ENCODE measurements at regions not wholly inside any gene's neighbourhood (a gene's known extent, or its start where the extent isn't known, plus 50 kb on each side); places are given as distances from the start of the nearest gene placed in this dataset.

- Mint-ChIP-seq H3K27ac (no peak overlapping the region), H3K4me3 (no peak overlapping the region), H3K4me1 (no peaks in the 10 kb centered on the region), H3K9me3 (peaks cover 0 to 2% (median 0%) of the 10 kb centered on the region in 8 donors), H3K36me3 (no peaks in the 10 kb centered on the region), H3K27me3 (no peaks in the 10 kb centered on the region)
- ChIA-PET CTCF (ENCODE audit: partially characterized antibody) (no interaction called here), POLR2A (ENCODE audit: partially characterized antibody) (no interaction called here)
- Histone ChIP-seq H3K27ac (ENCODE audit: low read depth, low read length) (no peak overlapping the region), H3K36me3 (ENCODE audit: insufficient read depth, low read length) (no peaks in the 10 kb centered on the region), H3K27me3 (ENCODE audit: insufficient read depth, low read length) (no peaks in the 10 kb centered on the region), H3K9me3 (ENCODE audit: control insufficient read depth in 1 of 2, low read length in 2 of 2) (no peaks in the 10 kb centered on the region), H3K4me3 (ENCODE audit: low read length in 2 of 2) (no peak overlapping the region), H3K4me1 (ENCODE audit: insufficient read depth, low read length) (no peaks in the 10 kb centered on the region)
- intact Hi-C loops (cut with micrococcal nuclease) = no loop called here
- DNase-seq = no peak
These were observed 129.5 kb upstream of the MYO3A start for GRCh38 chr10:25804505-25804904.

GRCh38 chr10:25805986-25806385 is 128.0 kb upstream of the MYO3A start:
- ChIA-PET POLR2A (ENCODE audit: partially characterized antibody) (no interaction called here), CTCF (ENCODE audit: partially characterized antibody) (no interaction called here)
- Mint-ChIP-seq H3K27ac (no peak overlapping the region), H3K27me3 (peaks cover 0 to 2% of the 10 kb centered on the region in 2 donors), H3K9me3 (peaks cover 0 to 2% (median 0%) of the 10 kb centered on the region in 8 donors), H3K36me3 (no peaks in the 10 kb centered on the region), H3K4me1 (no peaks in the 10 kb centered on the region), H3K4me3 (no peak overlapping the region)
- Histone ChIP-seq H3K27me3 (ENCODE audit: insufficient read depth, low read length) (no peaks in the 10 kb centered on the region), H3K4me3 (ENCODE audit: low read length in 2 of 2) (no peak overlapping the region), H3K36me3 (ENCODE audit: insufficient read depth, low read length) (no peaks in the 10 kb centered on the region), H3K4me1 (ENCODE audit: insufficient read depth, low read length) (no peaks in the 10 kb centered on the region), H3K9me3 (ENCODE audit: control insufficient read depth in 1 of 2, low read length in 2 of 2) (no peaks in the 10 kb centered on the region), H3K27ac (ENCODE audit: low read depth, low read length) (no peak overlapping the region)
- intact Hi-C loops (cut with micrococcal nuclease) = no loop called here
- no peak for DNase-seq

GRCh38 chr10:25808372-25808771 is 125.7 kb upstream of the MYO3A start:
- H3K27ac Mint-ChIP-seq = no peak overlapping the region
- H3K4me1 Mint-ChIP-seq = no peaks in the 10 kb centered on the region
- H3K4me1 ChIP-seq (ENCODE audit: insufficient read depth, low read length) = no peaks in the 10 kb centered on the region
- H3K9me3 Mint-ChIP-seq = peaks cover 0 to 2% (median 0%) of the 10 kb centered on the region in 8 donors
- no peaks in the 10 kb centered on the region for H3K27me3 ChIP-seq (ENCODE audit: insufficient read depth, low read length)
- ChIA-PET POLR2A (ENCODE audit: partially characterized antibody) (no interaction called here), CTCF (ENCODE audit: partially characterized antibody) (no interaction called here)
- no peak for DNase-seq
- H3K4me3 ChIP-seq (ENCODE audit: low read length in 2 of 2) = no peak overlapping the region
- intact Hi-C loops (cut with micrococcal nuclease) = no loop called here
- no peak overlapping the region for H3K4me3 Mint-ChIP-seq
- no peaks in the 10 kb centered on the region for H3K9me3 ChIP-seq (ENCODE audit: control insufficient read depth in 1 of 2, low read length in 2 of 2)
- peaks cover 0 to 3% of the 10 kb centered on the region in 2 donors for H3K27me3 Mint-ChIP-seq
- no peaks in the 10 kb centered on the region for H3K36me3 ChIP-seq (ENCODE audit: insufficient read depth, low read length)
- no peaks in the 10 kb centered on the region for H3K36me3 Mint-ChIP-seq
- H3K27ac ChIP-seq (ENCODE audit: low read depth, low read length) = no peak overlapping the region

GRCh38 chr10:25811052-25811685 is 122.9 kb upstream of the MYO3A start:
- Mint-ChIP-seq H3K4me3 (no peak overlapping the region), H3K27ac (no peak overlapping the region), H3K27me3 (peaks cover 0 to 3% of the 10 kb centered on the region in 2 donors), H3K4me1 (no peaks in the 10 kb centered on the region), H3K36me3 (no peaks in the 10 kb centered on the region), H3K9me3 (peaks cover 0 to 6% (median 0%) of the 10 kb centered on the region in 8 donors)
- Histone ChIP-seq H3K4me1 (ENCODE audit: insufficient read depth, low read length) (no peaks in the 10 kb centered on the region), H3K36me3 (ENCODE audit: insufficient read depth, low read length) (no peaks in the 10 kb centered on the region), H3K27me3 (ENCODE audit: insufficient read depth, low read length) (no peaks in the 10 kb centered on the region), H3K9me3 (ENCODE audit: control insufficient read depth in 1 of 2, low read length in 2 of 2) (no peaks in the 10 kb centered on the region), H3K4me3 (ENCODE audit: low read length in 2 of 2) (no peak overlapping the region), H3K27ac (ENCODE audit: low read depth, low read length) (no peak overlapping the region)
- CTCF ChIA-PET (ENCODE audit: partially characterized antibody) = no interaction called here
- intact Hi-C loops (cut with micrococcal nuclease) = no loop called here
- POLR2A ChIA-PET (ENCODE audit: partially characterized antibody) = no interaction called here
- DNase-seq = no peak

GRCh38 chr10:25813511-25813910 is 120.5 kb upstream of the MYO3A start:
- CTCF ChIA-PET (ENCODE audit: partially characterized antibody) = interaction anchor here (1.3 kb wide), 1 partner anchor 12 kb away, joined by 3 read pairs; no protein-coding TSS in a partner anchor
- H3K9me3 Mint-ChIP-seq = peaks cover 0 to 4% (median 0%) of the 10 kb centered on the region in 8 donors
- H3K27me3 Mint-ChIP-seq = peaks cover 0 to 3% of the 10 kb centered on the region in 2 donors
- Histone ChIP-seq H3K27me3 (ENCODE audit: insufficient read depth, low read length) (no peaks in the 10 kb centered on the region), H3K9me3 (ENCODE audit: control insufficient read depth in 1 of 2, low read length in 2 of 2) (no peaks in the 10 kb centered on the region), H3K27ac (ENCODE audit: low read depth, low read length) (no peak overlapping the region), H3K36me3 (ENCODE audit: insufficient read depth, low read length) (no peaks in the 10 kb centered on the region), H3K4me3 (ENCODE audit: low read length in 2 of 2) (no peak overlapping the region), H3K4me1 (ENCODE audit: insufficient read depth, low read length) (no peaks in the 10 kb centered on the region)
- POLR2A ChIA-PET (ENCODE audit: partially characterized antibody) = no interaction called here
- intact Hi-C loops (cut with micrococcal nuclease) = no loop called here
- no peaks in the 10 kb centered on the region for H3K4me1 Mint-ChIP-seq
- no peak overlapping the region for H3K27ac Mint-ChIP-seq
- no peaks in the 10 kb centered on the region for H3K36me3 Mint-ChIP-seq
- H3K4me3 Mint-ChIP-seq = no peak overlapping the region
- DNase-seq = no peak

- Mint-ChIP-seq H3K27me3 (peaks cover 2 to 5% of the 10 kb centered on the region in 2 donors), H3K36me3 (no peaks in the 10 kb centered on the region), H3K27ac (no peak overlapping the region), H3K4me1 (peaks cover 0 to 3% (median under 1%) of the 10 kb centered on the region in 4 donors), H3K4me3 (no peak overlapping the region), H3K9me3 (peaks cover 0 to 3% (median 0%) of the 10 kb centered on the region in 8 donors)
- no peaks in the 10 kb centered on the region for H3K9me3 ChIP-seq (ENCODE audit: control insufficient read depth in 1 of 2, low read length in 2 of 2)
- no peaks in the 10 kb centered on the region for H3K36me3 ChIP-seq (ENCODE audit: insufficient read depth, low read length)
- no peak overlapping the region for H3K4me3 ChIP-seq (ENCODE audit: low read length in 2 of 2)
- intact Hi-C loops (cut with micrococcal nuclease) = no loop called here
- DNase-seq = no peak
- no peaks in the 10 kb centered on the region for H3K27me3 ChIP-seq (ENCODE audit: insufficient read depth, low read length)
- H3K27ac ChIP-seq (ENCODE audit: low read depth, low read length) = no peak overlapping the region
- CTCF ChIA-PET (ENCODE audit: partially characterized antibody) = no interaction called here
- no peaks in the 10 kb centered on the region for H3K4me1 ChIP-seq (ENCODE audit: insufficient read depth, low read length)
- POLR2A ChIA-PET (ENCODE audit: partially characterized antibody) = no interaction called here
These were observed 118.8 kb upstream of the MYO3A start for GRCh38 chr10:25815236-25815635.

- no peak overlapping the region for H3K27ac ChIP-seq (ENCODE audit: low read depth, low read length)
- peaks cover 1 to 5% of the 10 kb centered on the region in 2 donors for H3K27me3 Mint-ChIP-seq
- no peaks in the 10 kb centered on the region for H3K9me3 ChIP-seq (ENCODE audit: control insufficient read depth in 1 of 2, low read length in 2 of 2)
- no peaks in the 10 kb centered on the region for H3K4me1 ChIP-seq (ENCODE audit: insufficient read depth, low read length)
- ChIA-PET CTCF (ENCODE audit: partially characterized antibody) (no interaction called here), POLR2A (ENCODE audit: partially characterized antibody) (no interaction called here)
- peaks cover 0 to 3% (median 0%) of the 10 kb centered on the region in 8 donors for H3K9me3 Mint-ChIP-seq
- no peaks in the 10 kb centered on the region for H3K27me3 ChIP-seq (ENCODE audit: insufficient read depth, low read length)
- intact Hi-C loops (cut with micrococcal nuclease) = no loop called here
- H3K27ac Mint-ChIP-seq = no peak overlapping the region
- H3K36me3 Mint-ChIP-seq = no peaks in the 10 kb centered on the region
- no peak overlapping the region for H3K4me3 Mint-ChIP-seq
- peaks cover 0 to 7% (median 6%) of the 10 kb centered on the region in 4 donors for H3K4me1 Mint-ChIP-seq
- no peak for DNase-seq
- no peaks in the 10 kb centered on the region for H3K36me3 ChIP-seq (ENCODE audit: insufficient read depth, low read length)
- H3K4me3 ChIP-seq (ENCODE audit: low read length in 2 of 2) = no peak overlapping the region
These were observed 117.8 kb upstream of the MYO3A start for GRCh38 chr10:25815999-25816768.
